Stimulated activated CD8-positive, alpha-beta memory T cell treated with anti-CD3 and anti-CD28 coated beads, Interleukin-7, amount 100 ng/mL, for 24 hours (primary cell): ENCODE measurements at regions not wholly inside any gene's neighbourhood (a gene's known extent, or its start where the extent isn't known, plus 50 kb on each side); places are given as distances from the start of the nearest gene placed in this dataset.

Source experiments
- DNase-seq: peaks from one replicate; pipeline ENCODE4 v3.0.0-alpha.2; 2020; ENCODE audit warnings: low read depth

DNA sequence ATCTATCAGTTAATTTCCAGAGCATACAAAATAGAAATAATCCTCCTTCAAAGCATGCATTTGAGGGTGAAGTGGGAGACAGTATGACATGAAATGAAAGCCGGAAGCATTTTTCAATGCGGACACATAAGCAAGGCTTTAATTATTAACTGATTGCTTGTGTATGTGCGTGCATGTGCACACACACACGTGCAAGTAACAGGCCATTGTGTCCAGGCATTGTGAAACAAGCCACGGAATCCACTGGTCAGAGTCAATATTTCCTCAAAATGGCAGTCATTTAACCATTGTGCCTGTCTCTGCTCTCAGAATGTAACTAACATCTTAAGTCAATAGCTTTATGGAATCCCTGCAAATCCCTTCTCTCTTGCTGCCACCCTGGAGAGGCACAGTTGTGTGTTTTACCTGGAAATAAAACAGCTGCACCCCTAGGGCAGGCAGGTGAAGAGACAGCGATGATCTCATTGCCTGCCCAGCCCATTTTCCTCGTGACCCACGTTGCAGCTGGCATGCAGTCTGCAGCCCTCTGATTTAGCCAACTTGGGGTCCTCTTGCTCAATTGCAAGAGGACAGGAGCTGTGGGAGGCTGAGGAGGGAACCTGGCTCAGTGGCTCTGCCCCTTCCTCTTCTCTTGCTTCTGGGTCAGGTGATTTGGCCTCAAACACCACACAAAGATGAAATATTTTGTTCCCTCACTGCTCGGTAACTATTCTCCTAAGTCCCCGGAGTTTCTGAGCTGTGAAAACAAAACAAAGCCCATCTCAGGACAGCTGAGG is 500.9 kb upstream of the ZMIZ1 start:
- no peak for DNase-seq

DNA sequence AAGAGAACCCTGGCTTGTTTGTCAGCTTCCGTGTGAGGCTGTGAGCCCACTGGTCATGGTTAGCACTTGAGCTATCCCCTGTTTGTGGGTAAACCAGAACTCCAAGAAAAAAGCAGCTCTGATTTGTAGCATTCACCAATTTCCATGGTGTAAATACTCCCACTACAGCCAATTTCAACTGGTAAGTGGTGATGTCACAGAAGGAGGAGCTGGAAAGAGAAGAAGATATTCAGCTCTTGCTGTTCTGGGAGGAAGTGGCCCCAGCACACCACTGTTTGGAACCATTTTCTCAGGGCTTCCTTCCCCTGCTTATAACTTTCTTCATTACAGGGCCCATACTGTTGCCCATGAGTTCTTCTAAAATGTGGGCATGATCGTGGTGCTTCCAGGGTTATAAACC is 500.1 kb upstream of the ZMIZ1 start:
- DNase-seq, result no peak

DNA sequence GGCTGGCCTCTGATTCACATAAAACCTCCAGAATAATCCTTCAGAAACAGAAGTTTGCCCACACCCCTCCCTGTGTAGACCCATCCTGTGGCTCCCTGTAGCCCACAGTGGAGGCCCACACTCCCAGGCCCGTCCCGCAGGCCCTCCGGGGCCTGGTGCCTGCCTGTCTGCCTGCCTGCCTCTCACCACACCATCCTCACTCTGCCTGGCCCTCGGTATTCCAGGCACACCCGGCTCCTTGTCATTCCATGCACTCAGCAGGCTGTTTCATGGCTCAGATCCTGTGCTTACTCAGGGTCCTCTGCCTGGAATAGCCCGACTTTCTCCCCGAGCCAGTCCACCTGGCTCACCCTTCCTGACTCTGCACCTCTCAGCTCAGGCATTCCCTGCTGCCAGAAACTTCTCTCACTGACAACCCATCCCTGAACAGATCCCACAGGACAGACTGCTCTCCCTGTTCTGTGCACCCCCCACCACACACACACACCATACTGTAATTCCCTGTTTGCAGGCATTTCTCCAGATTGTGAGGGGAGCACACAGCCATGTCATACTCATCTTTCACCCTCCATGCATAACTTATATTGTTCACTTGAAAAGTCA is 498.0 kb upstream of the ZMIZ1 start:
- DNase-seq, result no peak

- DNase-seq, result no peak
Measured at GRCh38 chr10:78571286-78571685, 497.5 kb upstream of the ZMIZ1 start.

GRCh38 chr10:78571891-78572290 is 496.9 kb upstream of the ZMIZ1 start:
- DNase-seq, result no peak

DNA sequence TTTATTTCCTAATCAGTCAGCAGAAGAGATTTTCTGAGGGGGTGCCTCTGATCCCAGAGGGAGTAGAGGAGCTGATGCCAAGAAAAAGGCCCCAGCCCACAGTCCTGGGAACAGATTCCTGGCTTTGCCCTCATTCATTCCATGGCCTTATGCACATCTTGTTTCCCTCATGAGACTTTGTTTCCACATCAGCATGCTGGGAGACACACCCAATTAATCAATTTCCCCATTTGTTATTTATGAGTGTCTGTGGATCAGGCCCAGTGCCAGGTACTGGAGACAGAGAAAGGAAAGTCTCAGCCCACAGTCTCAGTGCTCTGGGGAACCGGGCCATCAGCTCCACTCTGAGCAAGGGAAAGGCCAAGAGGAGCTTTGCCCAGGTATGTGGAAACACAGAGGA is 496.2 kb upstream of the ZMIZ1 start:
- no peak for DNase-seq

DNA sequence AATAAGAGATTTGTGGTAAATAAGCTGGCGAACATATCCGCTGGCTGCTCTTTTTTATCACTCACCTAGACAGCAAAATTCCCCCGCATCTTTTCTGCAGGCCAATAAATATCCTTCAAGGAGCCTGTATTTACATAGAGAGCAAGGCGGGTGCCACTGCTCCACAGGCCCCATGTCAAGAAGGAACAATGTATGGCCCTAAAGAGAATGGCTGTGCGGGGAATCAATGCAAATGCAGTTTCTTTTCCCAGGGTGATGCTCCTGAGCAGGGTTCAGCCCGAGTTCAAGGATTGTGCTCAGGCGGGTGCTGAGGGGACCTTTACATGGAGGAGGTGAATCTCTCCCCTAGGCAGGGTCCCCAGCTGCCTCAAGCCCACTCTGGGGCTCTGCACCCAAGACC is 494.2 kb upstream of the ZMIZ1 start:
- DNase-seq, result no peak

DNA sequence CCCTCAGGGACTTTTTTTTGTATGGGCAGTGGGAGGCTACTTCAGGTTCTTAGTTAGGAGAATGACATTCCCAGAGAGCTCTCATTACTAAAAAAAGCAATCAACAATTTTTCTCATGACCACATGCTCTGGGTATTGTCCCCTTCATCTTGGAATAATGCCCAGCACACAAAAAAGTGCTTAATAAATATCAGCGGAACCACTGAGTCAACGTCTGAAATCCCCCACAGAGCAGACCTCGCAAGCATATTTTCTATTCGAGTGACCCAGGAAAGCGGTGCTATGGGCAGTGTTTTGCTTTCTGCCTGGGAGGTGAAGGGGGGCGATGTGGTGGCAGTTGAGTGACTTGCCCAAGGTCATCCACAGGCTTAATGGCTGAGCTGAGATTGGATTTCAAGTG is 493.4 kb upstream of the ZMIZ1 start:
- DNase-seq, result no peak

- no peak for DNase-seq
Measured at GRCh38 chr10:78576276-78576675, 492.5 kb upstream of the ZMIZ1 start.

DNA sequence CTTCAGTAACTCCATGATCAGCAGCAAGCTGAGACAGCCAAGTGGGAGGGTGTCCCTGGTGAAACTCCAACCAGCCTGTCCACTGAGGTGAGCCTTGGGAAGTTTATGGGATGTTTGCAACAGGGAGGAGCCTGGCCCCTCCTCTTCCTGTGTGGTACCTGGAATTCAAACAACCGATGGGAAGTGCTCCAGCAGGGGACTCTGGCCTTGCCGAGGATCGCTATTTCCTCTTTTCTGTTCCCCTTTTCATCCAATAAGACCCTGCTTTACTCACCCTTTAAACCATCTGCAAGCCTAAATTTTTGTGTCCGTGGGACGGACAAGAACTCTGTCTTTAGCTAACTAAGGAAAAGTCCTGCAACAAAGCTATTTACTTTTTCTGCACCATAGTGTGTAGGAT is 491.1 kb upstream of the ZMIZ1 start:
- no peak for DNase-seq

- DNase-seq, result peak; percentile 16
Measured at GRCh38 chr10:78578929-78579328, 489.8 kb upstream of the ZMIZ1 start.

DNA sequence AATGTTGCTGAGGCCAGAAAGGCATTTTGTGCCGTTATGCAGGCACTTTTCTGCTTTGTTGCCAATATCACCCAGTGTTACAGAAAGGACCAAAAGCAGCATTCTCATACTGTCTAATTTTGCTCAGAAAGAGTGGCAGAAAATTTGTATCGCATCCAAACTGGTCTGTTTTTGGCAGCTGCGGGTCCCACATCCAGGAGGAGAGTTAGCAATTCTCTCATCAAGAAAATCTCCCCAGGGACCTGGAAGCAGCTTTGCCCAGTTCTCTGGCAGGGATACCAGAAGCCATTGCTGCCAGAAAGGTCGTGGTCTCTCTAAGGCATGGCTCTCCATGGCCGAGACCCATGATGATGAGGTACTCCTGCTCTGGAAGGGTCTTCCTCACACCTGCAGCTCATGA is 489.2 kb upstream of the ZMIZ1 start:
- DNase-seq, result no peak

GRCh38 chr10:78579995-78580394 is 488.8 kb upstream of the ZMIZ1 start:
- no peak for DNase-seq

DNA sequence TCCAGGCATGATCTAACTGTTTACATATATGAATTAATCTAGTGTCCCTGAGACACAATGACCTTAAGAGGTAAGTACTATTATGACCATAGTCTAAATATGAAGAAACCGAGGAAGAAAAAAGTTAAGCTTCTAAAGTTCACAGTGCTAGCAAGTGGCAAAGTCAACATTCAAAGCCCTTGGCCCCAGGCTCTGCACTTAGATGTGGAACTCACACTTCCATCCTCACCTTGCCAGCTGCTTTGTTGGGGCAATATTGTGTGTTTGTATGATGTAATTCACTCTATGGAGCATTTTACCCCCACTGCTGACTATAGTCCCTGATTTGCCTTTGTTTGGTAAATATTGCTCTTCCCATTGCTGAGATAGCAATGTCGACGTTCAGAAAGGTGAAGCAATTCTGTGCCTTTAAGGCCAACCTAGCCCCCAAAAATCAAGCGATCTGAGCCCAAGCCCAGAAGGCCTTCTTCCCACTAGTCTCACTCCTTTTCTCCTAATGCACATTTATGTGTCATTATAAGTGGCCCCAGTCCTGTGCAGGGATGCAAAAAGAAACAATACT is 487.6 kb upstream of the ZMIZ1 start:
- no peak for DNase-seq

DNA sequence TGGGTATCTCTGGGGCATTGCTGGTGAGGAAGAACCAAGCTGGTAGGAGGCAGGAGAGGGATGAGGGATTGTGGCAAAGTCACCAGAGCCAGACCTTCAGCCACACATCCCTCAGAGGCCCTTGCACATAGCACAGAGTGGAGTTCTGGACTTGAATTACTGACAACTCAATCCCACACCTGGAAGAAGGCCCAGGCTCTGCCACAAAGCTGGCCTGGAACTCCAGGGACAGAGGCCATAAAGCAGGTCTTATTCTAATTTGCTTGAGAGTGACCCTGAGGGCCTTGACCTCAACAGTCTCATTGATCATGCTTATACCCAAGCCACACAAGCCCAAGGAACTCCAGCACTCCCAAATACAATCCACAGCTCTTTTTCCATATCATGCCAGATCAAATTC is 486.2 kb upstream of the ZMIZ1 start:
- DNase-seq, result no peak

GRCh38 chr10:78584266-78584665 is 484.5 kb upstream of the ZMIZ1 start:
- DNase-seq, result no peak

DNA sequence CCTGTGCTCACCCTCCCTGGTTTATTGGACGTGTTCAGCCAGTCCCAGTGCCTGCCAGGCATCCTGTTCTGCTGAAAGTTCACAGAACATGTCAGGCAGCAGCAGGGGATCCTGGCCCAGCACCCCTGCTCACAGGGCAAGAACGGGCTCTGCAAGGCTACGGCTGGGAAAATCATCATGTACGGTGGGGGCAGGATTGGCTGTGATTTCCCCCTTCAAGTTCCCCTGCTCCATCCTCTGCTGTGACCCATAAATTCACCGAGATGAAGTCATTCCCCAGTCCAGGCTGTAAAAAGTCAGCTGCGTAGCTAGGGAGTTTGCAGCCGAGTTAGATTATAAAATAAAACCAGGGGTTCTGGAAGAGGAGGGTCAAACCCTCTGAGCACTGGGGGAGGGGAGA is 484.1 kb upstream of the ZMIZ1 start:
- no peak for DNase-seq

DNA sequence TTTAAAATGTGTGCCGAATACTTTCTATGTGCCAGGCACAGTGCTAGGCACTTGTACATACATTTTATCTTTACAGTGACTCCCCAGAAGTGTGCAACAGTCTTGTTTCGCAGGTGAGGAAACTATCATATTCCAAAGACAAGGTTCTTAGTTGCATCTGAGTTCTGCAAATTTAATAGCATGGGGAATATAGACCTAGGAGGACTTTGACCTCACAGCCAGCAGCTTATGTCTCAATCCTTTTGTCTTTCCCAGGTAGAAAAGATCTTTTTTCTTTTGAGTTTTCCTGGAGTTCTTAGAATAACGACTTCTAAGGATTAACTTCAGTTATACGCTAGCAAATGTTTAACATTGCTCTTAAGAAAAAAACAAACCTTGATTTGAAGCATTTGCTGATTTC is 482.8 kb upstream of the ZMIZ1 start:
- no peak for DNase-seq

DNA sequence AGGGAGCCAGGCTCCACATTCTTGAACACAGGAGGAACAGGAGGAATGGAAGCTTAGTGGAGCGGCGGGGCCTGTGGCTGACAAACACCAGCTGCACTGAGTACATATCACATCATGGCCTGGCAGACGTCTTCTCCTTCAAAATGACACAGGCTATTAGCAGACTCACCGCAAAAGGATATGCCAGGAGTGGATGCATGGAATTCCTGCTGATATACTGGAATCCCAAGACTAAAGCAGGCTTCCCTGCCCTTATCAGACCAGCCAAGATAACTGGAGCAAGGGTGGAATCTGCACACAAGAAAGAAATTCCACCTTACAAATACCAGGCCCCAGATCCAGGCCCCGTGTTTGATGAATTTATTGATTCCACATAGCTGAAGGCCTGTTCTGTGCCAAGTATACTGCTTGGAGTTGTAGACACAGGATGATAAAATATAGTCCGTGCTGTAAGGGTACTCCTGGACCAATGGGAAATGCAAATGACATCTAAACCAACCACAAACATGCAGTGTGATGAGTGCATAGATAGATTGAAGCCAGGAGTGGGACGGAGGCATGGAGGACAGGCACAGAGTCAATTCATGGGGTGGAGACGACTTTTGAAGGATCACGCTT is 480.5 kb upstream of the ZMIZ1 start:
- no peak for DNase-seq

DNA sequence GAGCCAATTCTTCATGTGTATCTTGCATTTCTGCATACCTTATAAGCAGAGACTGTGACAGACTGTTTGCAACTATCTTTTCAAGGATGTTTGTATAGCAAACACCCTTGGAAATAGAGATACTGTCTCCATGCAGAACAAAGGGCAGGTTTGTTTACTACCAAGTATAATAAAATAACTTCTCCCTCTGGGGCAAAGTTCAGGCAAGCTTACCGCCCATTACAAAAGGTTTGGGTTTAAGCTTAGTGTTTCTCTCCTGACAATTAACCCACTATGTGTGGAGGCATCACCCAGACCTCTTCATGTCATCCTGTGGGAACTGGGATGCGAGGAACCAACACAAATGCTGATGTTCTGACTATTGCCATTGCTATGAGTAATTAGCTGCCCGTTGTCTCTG is 479.1 kb upstream of the ZMIZ1 start:
- DNase-seq, result no peak

GRCh38 chr10:78591066-78591465 is 477.7 kb upstream of the ZMIZ1 start:
- DNase-seq, result no peak

DNA sequence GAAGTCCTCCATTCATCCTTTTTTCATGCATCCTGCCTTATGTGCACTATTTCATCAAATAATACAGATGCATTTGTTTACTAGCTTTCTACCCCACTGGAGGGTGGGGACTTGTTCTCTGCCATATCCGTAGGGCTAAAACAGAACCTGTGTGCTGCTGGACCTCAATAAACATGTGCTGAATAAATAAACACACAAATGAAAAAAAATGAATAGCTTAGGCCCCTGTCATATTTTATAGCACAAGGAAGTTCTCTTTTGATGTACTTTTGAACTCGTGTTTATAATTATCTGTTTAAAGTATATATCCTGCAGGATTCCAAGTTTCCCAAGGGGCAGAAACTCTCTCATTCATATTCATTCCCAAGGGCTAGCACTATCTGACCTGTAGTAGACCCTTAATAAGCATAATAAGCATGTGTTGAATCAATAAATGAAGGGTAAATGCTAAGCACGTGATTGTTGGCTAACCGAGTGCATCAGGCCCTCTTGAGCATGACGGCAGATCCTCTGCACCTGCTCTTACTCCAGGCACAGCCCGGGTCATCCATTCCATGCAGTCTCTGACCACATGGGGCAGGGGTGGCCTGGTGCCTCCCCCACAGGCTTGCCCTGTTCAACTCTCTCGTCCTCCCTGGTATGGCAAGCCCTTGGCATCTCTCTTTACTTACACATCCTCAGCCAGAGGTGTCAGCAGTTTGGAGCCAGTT is 474.1 kb upstream of the ZMIZ1 start:
- no peak for DNase-seq

- no peak for DNase-seq
Measured at GRCh38 chr10:78595269-78595619, 473.5 kb upstream of the ZMIZ1 start.
